AG04450 (cell line): ENCODE measurements at regions not wholly inside any gene's neighbourhood (a gene's known extent, or its start where the extent isn't known, plus 50 kb on each side); places are given as distances from the start of the nearest gene placed in this dataset.

ENCODE experiments used
- CTCF ChIA-PET: fragments of 300-600, 350-600 bp; formaldehyde crosslinking; extraction: SDS; loops from one replicate; lab custom pipeline; 2022; ENCODE audit warnings: antibody characterized with exemption, inconsistent platforms; lab: Charles Lee
- POLR2A ChIA-PET: fragments of 350-600 bp; formaldehyde crosslinking; extraction: SDS; loops from one replicate; lab custom pipeline; 2021; ENCODE audit warnings: antibody characterized with exemption, inconsistent platforms; lab: Yijun Ruan, JAX
- DNase-seq: peaks from one replicate; pipeline ENCODE4 v3.0.0-alpha.2; 2011; ENCODE audit warnings: low read depth, low spot score
- H3K27ac ChIP-seq: one replicate; pipeline ENCODE4 v1.5.1; 2012; ENCODE audit warnings: low read depth, low read length, control low read depth
- H3K27me3 ChIP-seq: one replicate; pipeline ENCODE4 v1.6.0; 2012; ENCODE audit warnings: low read length; ENCODE audit not compliant: control insufficient read depth, insufficient read depth
- H3K4me3 ChIP-seq: 2 replicates; pipeline ENCODE4 v1.5.1; 2011; ENCODE audit warnings: mild to moderate bottlenecking, low read depth, low read length, control low read depth
- H3K9me3 ChIP-seq: 2 replicates; pipeline ENCODE4 v1.5.1; 2012; ENCODE audit warnings: low read length; ENCODE audit not compliant: control insufficient read depth, insufficient read depth
- CTCF ChIP-seq: IDR thresholded peaks from 2 replicates; pipeline ENCODE4 v1.5.1; 2011; ENCODE audit warnings: low read depth, low read length, control low read depth, inconsistent platforms

DNA sequence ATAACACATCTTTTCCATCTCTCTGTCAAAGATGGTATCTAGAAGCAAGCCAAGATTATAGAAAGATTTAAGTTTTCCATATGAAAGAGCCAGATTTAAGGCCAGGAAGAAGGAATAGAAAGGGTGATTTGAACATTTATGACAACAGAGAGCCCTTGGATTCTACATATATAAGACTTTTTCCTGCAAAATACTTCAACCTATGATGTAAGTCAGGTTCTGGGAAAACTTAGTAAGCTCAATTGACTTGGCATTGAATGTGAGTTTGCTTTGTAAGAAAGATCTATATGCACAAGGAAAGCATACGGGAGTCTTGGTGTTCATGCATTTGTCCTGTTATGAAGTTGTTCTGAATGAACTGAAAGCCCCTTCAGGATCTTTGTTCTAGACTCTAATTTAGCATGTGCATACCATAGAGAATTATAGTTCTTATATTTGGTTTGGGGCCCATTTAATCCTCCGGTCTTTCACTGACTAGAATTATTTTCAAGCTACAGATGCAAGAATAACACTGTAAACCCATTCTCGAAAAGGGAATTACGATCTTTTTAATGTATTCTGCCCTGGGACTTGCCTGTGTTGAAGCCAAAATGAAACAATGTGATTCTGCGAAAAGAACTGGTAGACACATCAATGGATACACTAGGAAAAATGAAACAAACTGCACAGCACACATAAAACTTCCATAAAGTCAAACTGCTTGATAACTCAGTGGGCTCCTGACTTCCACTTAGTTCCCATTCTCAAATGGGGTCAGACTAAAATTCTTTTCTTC lies 152.8 kb downstream of the DISP1 start:
- H3K9me3 ChIP-seq, result no peaks in the 10 kb centered on the region
- ChIA-PET POLR2A (no interaction called here), CTCF (no interaction called here)
- no peak for DNase-seq
- no peak overlapping the region for H3K27ac ChIP-seq
- H3K4me3 ChIP-seq, result no peak overlapping the region
- TF ChIP-seq CTCF, result no peak
- no peaks in the 10 kb centered on the region for H3K27me3 ChIP-seq

- Histone ChIP-seq H3K27me3 (no peaks in the 10 kb centered on the region), H3K4me3 (no peak overlapping the region), H3K27ac (no peak overlapping the region), H3K9me3 (no peaks in the 10 kb centered on the region)
- ChIA-PET CTCF (interaction anchor here (0.7 kb wide), 1 partner anchor 9 kb away, joined by 3 read pairs; no protein-coding TSS in a partner anchor), POLR2A (no interaction called here)
- TF ChIP-seq CTCF, result no peak
- DNase-seq, result no peak
Measured at GRCh38 chr1:222970040-222970439, 155.2 kb downstream of the DISP1 start.

GRCh38 chr1:222970711-222971110 lies 155.9 kb downstream of the DISP1 start:
- ChIA-PET POLR2A (no interaction called here), CTCF (interaction anchor here (0.7 kb wide), 1 partner anchor 9 kb away, joined by 3 read pairs; no protein-coding TSS in a partner anchor)
- no peak for TF ChIP-seq CTCF
- Histone ChIP-seq H3K27ac (no peak overlapping the region), H3K9me3 (no peaks in the 10 kb centered on the region), H3K4me3 (no peak overlapping the region), H3K27me3 (no peaks in the 10 kb centered on the region)
- no peak for DNase-seq

DNA sequence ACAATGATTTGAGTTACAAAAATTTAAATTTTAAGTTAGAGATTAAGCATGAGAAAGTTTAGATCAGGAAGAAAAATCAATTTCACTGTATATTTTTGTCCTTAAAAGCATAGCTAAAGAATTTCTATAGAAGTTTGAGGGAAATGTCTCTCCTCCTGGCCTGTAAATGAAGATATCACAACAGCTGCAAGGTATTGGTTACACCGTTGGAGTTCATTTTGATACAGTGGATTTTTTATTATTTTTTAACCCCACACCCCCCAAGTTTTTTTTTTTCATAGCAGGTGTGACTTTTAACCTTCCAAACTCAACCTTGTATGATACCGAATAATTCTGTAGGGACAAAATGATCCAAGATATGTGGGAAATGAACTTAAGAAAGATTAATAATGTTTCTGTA lies 156.3 kb downstream of the DISP1 start:
- no peak for DNase-seq
- ChIA-PET CTCF (no interaction called here), POLR2A (no interaction called here)
- no peak for TF ChIP-seq CTCF
- Histone ChIP-seq H3K27ac (no peak overlapping the region), H3K27me3 (no peaks in the 10 kb centered on the region), H3K9me3 (no peaks in the 10 kb centered on the region), H3K4me3 (no peak overlapping the region)

DNA sequence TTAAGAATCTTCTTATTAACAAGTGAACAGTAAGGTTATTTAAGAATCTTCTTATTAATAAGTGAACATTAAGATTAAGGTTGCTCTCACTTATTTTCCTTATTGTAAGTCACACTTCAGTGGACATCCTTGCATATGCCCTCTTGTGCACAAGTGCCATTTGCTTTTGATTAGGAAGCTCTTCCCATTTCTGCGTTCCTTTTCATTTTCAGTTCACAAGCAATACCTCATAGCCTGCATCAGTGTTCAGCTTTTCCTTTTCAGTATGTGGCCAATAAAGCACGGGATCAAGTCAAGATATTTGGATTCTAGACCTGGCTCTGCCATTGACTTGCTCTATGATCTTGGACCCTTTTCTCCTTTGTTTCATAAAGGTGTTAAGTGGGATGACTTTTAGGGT lies 158.7 kb downstream of the DISP1 start:
- POLR2A ChIA-PET, result no interaction called here
- TF ChIP-seq CTCF, result no peak
- Histone ChIP-seq H3K4me3 (no peak overlapping the region), H3K9me3 (no peaks in the 10 kb centered on the region), H3K27me3 (no peaks in the 10 kb centered on the region), H3K27ac (no peak overlapping the region)
- CTCF ChIA-PET, result interaction anchor here (1.4 kb wide), 1 partner anchor 13 kb away, joined by 3 read pairs; no protein-coding TSS in a partner anchor
- no peak for DNase-seq
